ENCODE measurements at regions not wholly inside any gene's neighbourhood (a gene's known extent, or its start where the extent isn't known, plus 50 kb on each side); places are given as distances from the start of the nearest gene placed in this dataset.

DNA sequence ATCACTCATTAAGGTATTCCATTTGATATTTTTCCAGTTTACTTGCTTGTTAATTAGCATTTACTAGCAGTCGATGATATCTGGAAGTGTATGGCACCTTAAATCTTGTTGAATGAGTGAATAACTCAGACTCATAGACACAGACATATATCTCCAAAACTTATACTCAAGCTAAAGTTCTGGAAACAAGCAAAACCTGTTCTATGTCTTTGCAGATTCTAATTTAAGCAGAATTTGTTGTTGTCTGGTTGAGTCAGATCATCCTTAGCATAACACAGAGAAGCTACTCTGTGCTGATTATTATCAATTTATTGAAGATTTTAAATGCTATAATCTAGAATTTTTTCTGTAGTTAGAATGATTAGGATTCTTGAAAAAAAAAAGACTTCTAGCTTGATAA lies 296.2 kb downstream of the MDFIC start:
- TF ChIP-seq, protein P1, sequence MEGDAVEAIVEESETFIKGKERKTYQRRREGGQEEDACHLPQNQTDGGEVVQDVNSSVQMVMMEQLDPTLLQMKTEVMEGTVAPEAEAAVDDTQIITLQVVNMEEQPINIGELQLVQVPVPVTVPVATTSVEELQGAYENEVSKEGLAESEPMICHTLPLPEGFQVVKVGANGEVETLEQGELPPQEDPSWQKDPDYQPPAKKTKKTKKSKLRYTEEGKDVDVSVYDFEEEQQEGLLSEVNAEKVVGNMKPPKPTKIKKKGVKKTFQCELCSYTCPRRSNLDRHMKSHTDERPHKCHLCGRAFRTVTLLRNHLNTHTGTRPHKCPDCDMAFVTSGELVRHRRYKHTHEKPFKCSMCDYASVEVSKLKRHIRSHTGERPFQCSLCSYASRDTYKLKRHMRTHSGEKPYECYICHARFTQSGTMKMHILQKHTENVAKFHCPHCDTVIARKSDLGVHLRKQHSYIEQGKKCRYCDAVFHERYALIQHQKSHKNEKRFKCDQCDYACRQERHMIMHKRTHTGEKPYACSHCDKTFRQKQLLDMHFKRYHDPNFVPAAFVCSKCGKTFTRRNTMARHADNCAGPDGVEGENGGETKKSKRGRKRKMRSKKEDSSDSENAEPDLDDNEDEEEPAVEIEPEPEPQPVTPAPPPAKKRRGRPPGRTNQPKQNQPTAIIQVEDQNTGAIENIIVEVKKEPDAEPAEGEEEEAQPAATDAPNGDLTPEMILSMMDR (IDR thresholded peaks at IDR 0.05) = no peak
- TF ChIP-seq EZH2 (IDR thresholded peaks at IDR 0.05) = no peak
